SK-N-SH (cell line): ENCODE measurements at regions not wholly inside any gene's neighbourhood (a gene's known extent, or its start where the extent isn't known, plus 50 kb on each side); places are given as distances from the start of the nearest gene placed in this dataset.

Experiments used
- CTCF ChIA-PET: fragments of 300-600, 350-600 bp; formaldehyde crosslinking; extraction: SDS; loops from one replicate; lab custom pipeline; 2021; lab: Yijun Ruan, JAX
- POLR2A ChIA-PET: fragments of 350-600 bp; sonication (Branson Sonifier 250); formaldehyde crosslinking; extraction: SDS; loops from one replicate; lab custom pipeline; 2020; ENCODE audit warnings: antibody characterized with exemption, inconsistent platforms; lab: Yijun Ruan, JAX
- DNase-seq: peaks from one replicate; pipeline ENCODE4 v3.0.0; 2012
- H2AFZ ChIP-seq: fragments of 200-600 bp; sonication (generic); 2 replicates; pipeline ENCODE4 v1.8.1; 2016; ENCODE audit warnings: antibody characterized with exemption, mild to moderate bottlenecking, low read depth
- H3F3A ChIP-seq: fragments of 200-600 bp; sonication (generic); replicated peaks from 2 replicates; pipeline ENCODE3; 2016; ENCODE audit warnings: antibody characterized with exemption, mild to moderate bottlenecking; ENCODE audit not compliant: insufficient read depth
- H3K27ac ChIP-seq, 2 experiments: fragments of 200-500 bp in 1 of 2; fragments of 200-600 bp in 1 of 2; sonication (Bioruptor generic) in 1 of 2; sonication (generic), shearing (Covaris generic) in 1 of 2; 2 replicates each; pipeline versions ENCODE4 v1.5.1 to v1.6.1; 2014 to 2016; ENCODE audit warnings: low read depth in 2 of 2, inconsistent platforms in 1 of 2, low read length in 1 of 2, mild to moderate bottlenecking in 1 of 2, mixed read lengths in 1 of 2
- H3K27me3 ChIP-seq: fragments of 200-600 bp; sonication (generic), shearing (Covaris generic); 2 replicates; pipeline ENCODE4 v1.6.1; 2016; ENCODE audit warnings: mixed run types; ENCODE audit not compliant: insufficient read depth
- H3K36me3 ChIP-seq, 2 experiments: fragments of 200-500 bp in 1 of 2; fragments of 200-600 bp in 1 of 2; sonication (Bioruptor generic) in 1 of 2; sonication (generic) in 1 of 2; replicated peaks in 1 of 2; 2 replicates each; pipeline versions ENCODE3 to v1.5.1; 2014 to 2016; ENCODE audit warnings: low read length in 1 of 2, mild to moderate bottlenecking in 1 of 2; ENCODE audit not compliant: insufficient read depth in 2 of 2, control insufficient read depth in 1 of 2
- H3K4me1 ChIP-seq, 2 experiments: fragments of 200-500 bp in 1 of 2; fragments of 200-600 bp in 1 of 2; sonication (Bioruptor generic) in 1 of 2; sonication (generic), shearing (Covaris generic) in 1 of 2; 2 replicates each; pipeline versions ENCODE4 v1.5.1 to v1.6.1; 2014 to 2016; ENCODE audit warnings: low read depth in 1 of 2, low read length in 1 of 2, mixed run types in 1 of 2; ENCODE audit not compliant: insufficient read depth in 2 of 2, control insufficient read depth in 1 of 2
- H3K4me2 ChIP-seq: fragments of 200-600 bp; sonication (generic), shearing (Covaris generic); 2 replicates; pipeline ENCODE4 v1.6.1; 2017; ENCODE audit warnings: mixed run types
- H3K4me3 ChIP-seq, 2 experiments: fragments of 200-500 bp in 1 of 2; fragments of 200-600 bp in 1 of 2; sonication (Bioruptor generic) in 1 of 2; sonication (generic), shearing (Covaris generic) in 1 of 2; 2 replicates each; pipeline versions ENCODE4 v1.5.1 to v1.8.1; 2014 to 2016; ENCODE audit warnings: low read depth in 2 of 2, inconsistent platforms in 1 of 2, low read length in 1 of 2, mild to moderate bottlenecking in 1 of 2, mixed read lengths in 1 of 2, moderate library complexity in 1 of 2
- H3K79me2 ChIP-seq: fragments of 200-600 bp; sonication (generic); 2 replicates; pipeline ENCODE4 v1.8.1; 2017; ENCODE audit warnings: mild to moderate bottlenecking; ENCODE audit not compliant: insufficient read depth
- H3K9ac ChIP-seq: fragments of 200-600 bp; sonication (generic); 2 replicates; pipeline ENCODE4 v1.6.1; 2017; ENCODE audit warnings: mixed run types
- H3K9me2 ChIP-seq: fragments of 200-600 bp; sonication (generic); 2 replicates; pipeline ENCODE4 v1.6.1; 2017; ENCODE audit warnings: mixed run types
- H3K9me3 ChIP-seq: fragments of 200-600 bp; sonication (generic); 2 replicates; pipeline ENCODE4 v1.6.1; 2017; ENCODE audit warnings: mixed run types, mild to moderate bottlenecking, moderate library complexity
- H4K20me1 ChIP-seq: fragments of 200-600 bp; sonication (generic); 2 replicates; pipeline ENCODE4 v1.6.1; 2017; ENCODE audit warnings: mild to moderate bottlenecking, mixed run types; ENCODE audit not compliant: insufficient read depth
- CTCF ChIP-seq: fragments of 200-600 bp; sonication (generic); IDR thresholded peaks from 2 replicates; pipeline ENCODE4 v1.6.1; 2017; ENCODE audit warnings: antibody characterized with exemption, mild to moderate bottlenecking, moderate library complexity
- FOSL2 ChIP-seq: IDR thresholded peaks from 2 replicates; pipeline ENCODE4 v1.4.0; 2012; ENCODE audit warnings: low read depth, mild to moderate bottlenecking, moderate library complexity, borderline replicate concordance
- FOXM1 ChIP-seq: IDR thresholded peaks from 2 replicates; pipeline ENCODE4 v1.4.0; 2012; ENCODE audit warnings: low read depth, mild to moderate bottlenecking
- GABPA ChIP-seq: IDR thresholded peaks from 2 replicates; pipeline ENCODE4 v1.4.0; 2012; ENCODE audit warnings: low read depth, mild to moderate bottlenecking
- IRF3 ChIP-seq: fragments of 150-350 bp; IDR thresholded peaks from 2 replicates; pipeline ENCODE4 v1.6.1; 2016; ENCODE audit warnings: mild to moderate bottlenecking, low read depth, low read length
- PBX3 ChIP-seq: IDR thresholded peaks from 2 replicates; pipeline ENCODE4; 2012
- REST ChIP-seq: IDR thresholded peaks from 2 replicates; pipeline ENCODE4 v1.6.1; 2012; ENCODE audit warnings: mild to moderate bottlenecking, low read depth, low read length, moderate library complexity
- RFX5 ChIP-seq: IDR thresholded peaks from 2 replicates; pipeline ENCODE4 v1.6.1; 2012; ENCODE audit warnings: mild to moderate bottlenecking, improper control_type of control experiment, low read length
- SMC3 ChIP-seq: IDR thresholded peaks from 2 replicates; pipeline ENCODE4 v1.6.1; 2012; ENCODE audit warnings: low read depth, low read length, improper control_type of control experiment
- TAF1 ChIP-seq: IDR thresholded peaks from 2 replicates; pipeline ENCODE4 v1.6.1; 2012; ENCODE audit warnings: low read depth, mild to moderate bottlenecking, low read length, moderate library complexity, borderline replicate concordance
- USF2 ChIP-seq: fragments of 150-350 bp; IDR thresholded peaks from 2 replicates; pipeline ENCODE4 v1.6.1; 2017; ENCODE audit warnings: antibody characterized with exemption, low read length, low read depth, borderline replicate concordance
- WGBS: methylation state at CpG from one replicate; pipeline ENCODE4 v1.1.6; 2017; ENCODE audit warnings: low lambda C conversion rate; 5-methylcytosine and 5-hydroxymethylcytosine counted together

- peaks cover 6% of the 10 kb centered on the region; the same call in 1 of the 2 replicates for H3K27me3 ChIP-seq
- H3K4me2 ChIP-seq = no peak overlapping the region
- POLR2A ChIA-PET = no interaction called here
- H3K9ac ChIP-seq = no peak overlapping the region
- no peaks in the 10 kb centered on the region for H3K79me2 ChIP-seq
- no peak for TF ChIP-seq IRF3
- TF ChIP-seq FOXM1 = no peak
- TF ChIP-seq REST = no peak
- TF ChIP-seq SMC3 = no peak
- TF ChIP-seq CTCF = no peak
- TF ChIP-seq RFX5 = no peak
- no peak for TF ChIP-seq GABPA
- no peak for TF ChIP-seq USF2
- no peak for TF ChIP-seq FOSL2
- no peak for TF ChIP-seq TAF1
- TF ChIP-seq PBX3 = no peak
- TF ChIP-seq, all 33 proteins: peak for 0
- Histone ChIP-seq H3K4me3 (no peak overlapping the region), H3K27ac (no peak overlapping the region), H3K36me3 (no peaks in the 10 kb centered on the region), H3F3A (no peaks in the 10 kb centered on the region), H4K20me1 (no peaks in the 10 kb centered on the region), H3K9me2 (no peaks in the 10 kb centered on the region), H3K9me3 (no peaks in the 10 kb centered on the region), H2AFZ (no peak overlapping the region), H3K4me1 (no peaks in the 10 kb centered on the region)
- 13% methylated on average over 1 of the region's 1 CpG for WGBS
- DNase-seq = no peak
- CTCF ChIA-PET = no interaction called here
These were observed 196.7 kb upstream of the PELI2 start for GRCh38 chr14:55921511-55921910.
